T-helper 22 cell (primary cell): ENCODE measurements at regions not wholly inside any gene's neighbourhood (a gene's known extent, or its start where the extent isn't known, plus 50 kb on each side); places are given as distances from the start of the nearest gene placed in this dataset.
"Not testable (repeated sequence)": the region's sequence is repeated elsewhere in the genome, so short reads cannot be mapped to it uniquely, and the experiment has no call there.

ENCODE experiments used
- DNase-seq: peaks from one replicate; pipeline ENCODE4 v3.0.0-alpha.2; 2020; ENCODE audit warnings: low read depth

DNA sequence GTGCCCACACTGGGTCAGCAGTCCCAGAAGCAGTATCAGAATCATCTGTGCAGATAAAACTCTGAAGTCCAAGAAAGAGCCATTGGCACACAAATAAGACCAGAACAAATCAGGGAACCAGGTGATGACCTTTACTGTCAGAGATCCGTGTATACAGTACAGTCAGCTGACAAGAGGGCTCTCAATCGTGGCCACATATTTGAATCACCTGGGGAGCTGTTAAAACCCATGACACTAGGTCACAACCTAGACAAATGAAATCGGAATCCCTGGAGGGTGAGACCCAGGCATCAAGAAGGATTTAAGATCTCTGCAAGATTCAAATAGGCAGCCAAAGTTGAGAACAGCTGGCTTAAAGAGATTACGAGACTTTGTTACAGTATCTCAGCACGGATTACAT is 807.1 kb downstream of the RNF144A start:
- no peak for DNase-seq

DNA sequence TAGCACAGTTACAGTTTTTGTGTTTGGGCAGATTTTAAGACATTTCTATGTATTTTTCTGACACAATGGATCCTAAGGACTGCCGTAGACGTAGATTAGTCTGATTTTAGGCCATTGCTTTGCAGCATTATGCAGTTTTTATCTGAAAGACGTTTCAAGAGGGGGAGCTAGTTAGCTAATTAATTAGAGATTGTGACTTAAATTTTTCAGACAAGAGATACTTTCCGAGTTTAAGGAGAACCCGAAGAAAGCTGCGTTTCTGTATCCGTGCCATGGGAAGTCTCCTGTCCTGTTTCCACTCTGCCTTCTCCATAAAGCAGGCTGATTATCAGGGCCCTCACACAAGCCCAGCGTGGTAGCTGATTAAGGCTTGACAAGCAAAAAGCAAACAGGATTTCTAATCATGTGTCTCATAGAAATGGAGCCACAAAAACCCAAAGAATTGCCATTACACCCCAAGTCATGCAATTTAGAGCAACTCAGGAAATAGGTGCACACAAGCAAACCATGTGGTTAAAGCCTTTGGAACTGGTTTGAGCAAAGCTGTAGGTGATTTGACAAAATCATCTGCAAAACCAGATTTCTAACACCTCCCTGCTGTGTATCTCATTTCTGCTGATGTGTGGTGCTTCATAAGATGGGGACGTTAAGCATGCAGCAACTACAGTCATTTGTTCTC is 808.1 kb downstream of the RNF144A start:
- no peak for DNase-seq

DNA sequence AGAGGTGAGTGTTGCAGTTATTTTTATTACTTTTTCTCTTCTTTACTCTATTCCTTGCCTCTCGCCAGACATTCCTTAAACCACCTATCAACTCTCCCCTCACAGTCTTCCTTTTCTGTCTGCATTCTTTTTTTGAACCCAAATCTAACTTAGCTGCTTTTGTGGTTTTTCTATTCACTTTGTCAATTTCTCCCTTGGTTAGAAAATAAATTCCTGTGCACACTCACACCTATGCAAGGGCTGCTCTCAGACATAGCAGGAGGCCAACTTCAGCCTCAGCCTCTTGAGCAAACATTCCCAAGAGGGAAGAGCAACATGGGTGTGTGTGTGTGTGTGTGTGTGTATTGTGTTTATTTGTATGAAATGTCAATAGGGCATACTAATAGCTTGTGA is 808.6 kb downstream of the RNF144A start:
- no peak for DNase-seq

DNA sequence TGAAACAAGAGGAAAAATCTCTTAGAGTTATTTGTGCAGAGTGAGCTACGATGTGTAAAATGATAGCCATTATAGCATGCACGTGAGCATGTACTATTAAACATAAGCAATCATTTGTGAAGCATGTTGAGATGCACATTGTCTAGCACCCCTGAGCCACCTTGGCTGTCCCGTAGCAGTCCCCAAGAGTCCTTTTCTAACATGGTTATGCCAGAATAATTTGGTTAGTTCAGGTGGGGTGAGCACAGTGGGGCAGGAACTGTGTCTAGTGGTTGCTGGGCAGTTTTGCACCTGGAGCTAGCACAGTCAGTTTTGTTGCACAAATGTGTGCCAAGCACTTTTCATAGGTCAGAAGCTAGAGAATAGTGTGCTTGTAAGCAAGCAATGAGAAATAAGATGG is 809.8 kb downstream of the RNF144A start:
- DNase-seq: no peak

GRCh38 chr2:7728388-7728787 is 811.2 kb downstream of the RNF144A start:
- no peak for DNase-seq

DNA sequence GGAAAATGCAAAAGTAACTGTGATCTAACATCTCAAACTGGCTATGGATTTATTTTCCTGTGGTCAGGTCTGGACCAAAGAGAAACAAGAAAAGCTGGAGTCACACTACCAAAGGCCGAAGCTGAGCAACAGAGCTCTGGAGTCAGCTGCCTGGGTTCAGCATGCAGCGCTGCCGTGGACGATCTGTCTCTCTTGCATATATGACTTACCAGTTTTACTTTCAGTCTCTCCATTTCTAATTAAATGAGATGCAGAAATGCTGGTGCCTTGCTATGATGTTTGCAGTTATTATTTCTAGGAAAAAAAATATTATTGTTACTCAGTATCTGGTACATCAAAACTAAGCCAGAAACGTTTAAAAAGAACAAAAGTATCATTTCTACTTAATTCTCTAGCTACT is 813.2 kb downstream of the RNF144A start:
- no peak for DNase-seq

DNA sequence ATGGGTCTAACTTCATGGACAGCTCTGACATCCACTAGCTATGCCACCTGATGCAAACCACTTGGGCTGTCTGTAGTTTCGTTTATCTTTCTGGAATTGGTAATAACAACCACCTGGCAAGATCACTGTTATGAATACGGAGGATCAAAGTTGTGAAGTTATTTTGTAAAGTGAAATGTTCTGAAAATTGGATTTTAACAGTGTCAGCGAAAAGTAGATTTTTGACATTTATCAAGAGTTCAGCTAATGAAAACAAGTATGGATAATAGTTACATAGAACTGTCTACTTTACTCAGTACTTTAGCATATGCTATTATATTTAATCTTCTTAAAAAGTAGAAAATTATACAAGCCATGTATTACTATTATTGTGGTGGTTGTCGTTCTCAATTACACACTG is 813.8 kb downstream of the RNF144A start:
- no peak for DNase-seq

DNA sequence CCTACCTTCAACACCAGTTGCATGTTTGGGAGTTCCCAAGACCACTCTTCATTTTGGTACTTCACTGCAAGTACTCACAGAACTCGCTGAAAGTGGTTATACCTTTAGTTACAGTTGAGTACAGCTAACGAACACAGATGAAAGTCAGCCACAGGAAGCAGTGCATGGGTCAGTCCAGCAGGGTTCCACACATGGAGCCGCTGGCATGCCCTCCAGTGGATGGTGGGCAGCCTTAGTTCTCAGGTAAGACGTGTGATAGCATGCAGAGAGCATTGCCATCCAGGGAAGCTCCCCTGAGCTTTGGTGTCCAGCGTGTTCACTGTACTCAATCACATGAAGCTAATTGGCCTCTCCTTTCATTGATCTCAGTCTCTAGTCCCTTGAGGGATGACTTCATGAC is 815.3 kb downstream of the RNF144A start:
- no peak for DNase-seq

- no peak for DNase-seq
Measured at GRCh38 chr2:7736646-7737305, 819.6 kb downstream of the RNF144A start.

GRCh38 chr2:7738596-7738995 is 821.4 kb downstream of the RNF144A start:
- no peak for DNase-seq

- DNase-seq: no peak
Measured at GRCh38 chr2:7740114-7740513, 822.9 kb downstream of the RNF144A start.

DNA sequence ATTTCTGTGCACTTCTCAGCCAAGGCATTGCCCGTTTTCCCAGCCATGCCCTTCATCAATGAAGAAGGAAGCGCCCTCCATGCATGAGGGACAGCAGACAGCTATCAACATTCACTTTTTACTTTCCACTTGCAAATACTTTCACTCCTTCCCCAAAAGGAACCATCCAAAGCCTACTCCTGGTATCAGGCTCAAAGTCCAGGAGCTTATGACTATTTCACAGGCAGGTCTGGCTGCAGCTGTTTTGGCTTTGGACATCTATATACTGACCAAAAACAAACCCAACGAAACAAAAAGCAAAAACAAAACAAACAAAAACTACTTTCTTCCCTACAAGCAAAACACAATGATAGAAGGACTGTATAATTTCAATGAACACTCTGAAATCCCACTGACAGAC is 825.1 kb downstream of the RNF144A start:
- DNase-seq: no peak

GRCh38 chr2:7744827-7745226 is 827.6 kb downstream of the RNF144A start:
- DNase-seq: no peak

DNA sequence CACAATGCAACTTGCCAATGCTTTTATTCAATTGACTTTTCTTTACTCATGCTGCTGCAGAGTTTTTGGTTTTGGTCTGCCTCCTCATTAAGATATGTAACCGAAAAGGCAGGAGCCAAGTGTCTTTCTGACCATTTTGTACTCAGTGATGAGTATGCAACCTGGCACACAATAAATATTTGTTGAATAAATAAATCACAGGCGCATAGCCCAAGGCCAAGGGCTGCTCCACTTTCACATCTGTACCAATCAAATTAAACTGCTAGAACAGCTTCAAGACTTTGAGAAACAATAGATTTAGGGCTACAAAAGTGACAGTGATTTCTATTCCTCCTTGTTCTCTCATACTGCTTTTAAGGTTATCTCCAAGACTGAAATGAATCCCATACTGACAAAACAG is 828.2 kb downstream of the RNF144A start:
- no peak for DNase-seq

DNA sequence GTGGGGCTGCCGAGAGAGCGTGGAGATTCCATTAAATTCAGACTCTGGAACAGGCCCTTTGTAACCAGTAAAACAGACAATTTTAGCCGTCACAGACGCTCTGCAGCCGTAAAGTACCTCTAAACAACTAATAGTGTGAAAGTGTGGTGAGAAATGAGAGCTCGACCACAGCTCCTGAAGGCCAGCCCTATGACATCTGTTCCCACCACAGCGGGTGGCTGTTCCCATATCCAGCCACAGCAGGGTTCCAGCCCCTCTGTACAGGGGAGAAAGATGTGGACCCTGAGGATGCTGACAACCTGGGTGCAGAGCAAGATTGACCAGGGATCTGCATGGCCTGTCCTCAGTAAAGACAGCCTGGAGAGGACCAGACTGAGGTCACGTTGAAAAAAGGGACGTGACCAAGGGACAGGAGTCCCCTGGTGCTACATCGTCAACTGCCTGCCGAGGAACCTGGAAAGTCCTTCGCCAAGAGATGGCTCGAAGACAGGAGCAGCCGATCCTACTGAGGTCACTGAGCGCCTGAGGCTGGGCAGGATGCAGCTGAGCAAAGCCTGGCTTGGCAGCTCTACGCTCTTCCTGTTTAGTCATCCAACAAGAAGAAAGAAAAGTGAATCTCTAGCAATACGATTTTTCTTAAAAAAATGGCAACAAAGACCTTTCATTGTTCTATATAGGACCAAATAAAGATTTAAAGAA is 831.7 kb downstream of the RNF144A start:
- DNase-seq: no peak

GRCh38 chr2:7749895-7750559 is 832.8 kb downstream of the RNF144A start:
- DNase-seq: no peak

DNA sequence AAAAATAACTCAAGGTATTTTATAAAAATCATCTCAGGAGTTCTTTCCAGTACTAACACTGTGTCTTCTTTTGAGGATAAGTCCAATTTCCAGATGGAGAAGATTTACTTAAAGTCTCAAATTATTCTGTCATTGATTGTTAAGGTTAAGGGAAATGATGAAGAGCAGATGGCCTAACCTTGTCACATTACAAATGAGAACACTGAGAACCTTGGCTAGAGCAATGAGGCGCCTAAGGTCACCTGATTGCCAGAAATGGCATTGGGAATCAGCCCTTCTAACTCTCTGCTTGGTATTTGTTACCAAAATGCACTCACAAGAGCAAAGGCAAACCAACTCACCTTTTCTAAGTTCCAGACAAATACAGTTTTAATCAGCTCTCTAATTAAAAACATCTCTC is 835.1 kb downstream of the RNF144A start:
- no peak for DNase-seq

DNA sequence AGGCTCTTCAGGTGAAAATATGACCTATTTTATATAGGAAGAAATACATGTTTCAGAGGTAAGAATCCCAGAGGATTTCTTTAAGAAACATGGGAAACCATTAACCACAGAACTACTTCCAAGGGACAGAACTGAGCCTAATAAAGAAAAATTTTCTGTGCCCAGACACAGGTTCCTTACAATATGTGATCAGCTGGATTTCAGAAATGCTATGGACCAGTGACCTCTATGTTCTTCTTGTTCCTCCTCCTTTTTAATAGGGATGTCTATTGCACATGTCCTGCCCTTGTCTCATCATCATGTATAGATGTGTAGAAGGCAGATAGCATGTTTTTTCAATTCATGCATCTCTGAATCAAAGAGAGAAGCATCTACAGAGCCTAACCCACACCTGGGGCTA is 836.6 kb downstream of the RNF144A start:
- no peak for DNase-seq

DNA sequence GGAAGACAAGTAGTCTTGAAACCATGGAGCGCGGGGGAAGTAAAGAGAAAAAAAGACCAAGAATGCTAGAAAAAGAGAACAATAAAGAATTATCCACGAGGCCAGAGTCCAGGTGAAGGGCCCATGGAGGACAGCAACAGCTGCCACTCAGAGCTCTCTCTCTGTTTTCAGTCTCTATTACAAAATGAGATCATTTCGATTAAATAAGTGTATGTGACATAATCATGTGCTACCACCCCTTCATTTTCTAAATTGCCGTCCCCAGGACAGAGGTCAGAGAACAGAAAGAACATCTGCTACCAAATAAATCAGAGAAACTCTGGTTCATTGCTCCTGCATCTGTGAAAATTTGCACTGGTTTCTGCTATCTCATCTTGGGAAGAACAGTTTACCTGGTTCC is 838.7 kb downstream of the RNF144A start:
- no peak for DNase-seq

DNA sequence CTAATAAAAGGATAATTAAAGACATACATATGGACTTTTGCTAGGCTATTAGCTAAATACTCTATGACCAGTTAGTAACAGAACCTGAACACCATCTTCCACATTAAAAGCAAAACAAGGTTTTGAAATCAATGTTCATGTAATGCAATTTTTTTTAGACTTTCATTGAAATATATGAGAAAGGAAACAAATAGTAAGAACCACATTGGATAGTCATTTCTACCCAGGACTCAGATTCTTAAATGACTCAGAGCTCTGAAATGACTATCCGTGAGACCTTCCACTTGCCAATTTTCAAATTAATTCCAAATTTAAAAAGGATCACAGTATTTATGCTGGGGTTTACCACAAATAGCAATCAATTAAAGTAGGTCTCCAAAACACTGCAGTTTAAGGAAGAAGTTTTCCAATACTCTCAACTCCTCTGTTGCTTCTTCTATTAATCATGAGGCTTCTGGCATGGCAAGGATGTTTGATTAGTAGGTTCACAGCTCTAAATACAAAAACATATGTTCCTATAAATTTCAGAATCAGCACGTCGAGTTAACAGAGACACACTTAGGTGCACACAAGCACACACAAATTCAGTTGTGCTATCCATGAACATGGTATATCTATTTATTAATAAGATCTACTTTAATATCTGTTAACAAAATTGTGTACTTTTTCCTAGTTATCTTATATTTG is 841.0 kb downstream of the RNF144A start:
- DNase-seq: no peak

DNA sequence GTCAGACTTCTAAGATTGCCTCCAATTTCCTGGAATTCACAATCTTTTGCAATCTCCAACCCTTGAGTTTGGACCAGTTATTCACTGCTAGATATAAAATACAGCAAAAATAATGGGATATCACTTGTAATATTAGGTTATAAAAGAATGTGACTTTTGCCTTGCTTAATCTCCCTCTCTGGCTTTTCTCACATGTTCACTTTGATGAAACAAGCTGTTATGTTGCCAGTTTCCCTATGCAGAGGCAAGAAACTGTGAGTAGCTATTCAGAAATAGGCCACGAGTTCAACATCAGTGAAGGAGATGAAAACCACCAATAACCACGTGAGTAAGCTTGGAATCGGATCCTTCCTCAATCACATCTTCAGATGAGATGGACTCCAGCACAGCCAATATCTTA is 842.7 kb downstream of the RNF144A start:
- DNase-seq: no peak

DNA sequence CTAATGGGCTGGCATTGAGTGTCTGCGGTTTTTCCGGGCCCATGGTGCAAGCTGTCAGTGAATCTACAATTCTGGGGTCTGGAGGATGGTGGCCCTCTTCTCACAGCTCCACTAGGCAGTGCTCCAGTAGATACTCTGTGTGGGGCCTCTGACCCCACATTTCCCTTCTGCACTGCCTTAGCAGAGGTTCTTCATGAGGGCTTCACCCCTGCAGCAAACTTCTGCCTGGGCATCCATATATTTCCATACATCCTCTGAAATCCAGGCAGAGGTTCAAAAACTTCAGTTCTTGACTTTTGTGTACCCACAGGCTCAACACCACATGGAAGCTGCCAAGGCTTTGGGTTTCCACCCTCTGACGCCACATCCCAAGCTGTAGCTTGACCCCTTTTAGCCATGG is 846.2 kb downstream of the RNF144A start:
- not testable (repeated sequence) for DNase-seq
